ENCODE measurements at regions not wholly inside any gene's neighbourhood (a gene's known extent, or its start where the extent isn't known, plus 50 kb on each side); places are given as distances from the start of the nearest gene placed in this dataset.

DNA sequence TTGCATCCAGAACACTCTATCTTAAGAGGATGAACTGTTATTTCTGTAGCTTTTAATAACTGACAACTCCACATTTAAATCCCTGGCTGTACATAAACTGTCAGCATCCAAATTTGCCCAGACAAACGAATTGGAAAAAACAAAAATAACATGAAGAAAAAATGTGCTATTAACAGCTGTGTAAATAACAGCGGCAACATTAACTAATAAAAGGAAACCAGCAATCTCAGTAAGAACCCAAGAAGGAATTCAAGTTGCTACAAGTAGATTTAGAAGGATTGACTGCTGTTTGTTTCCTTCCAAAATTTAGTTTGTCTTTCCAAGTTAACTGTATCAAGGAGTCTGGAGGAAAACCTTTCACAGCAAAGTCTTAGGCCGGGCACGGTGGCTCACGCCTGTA is 550.6 kb upstream of the MDFIC2 start:
- ATAC-seq: no peak
- TF ChIP-seq OSR1 (CRISPR knock-in tag; IDR thresholded peaks at IDR 0.05): no peak
- TF ChIP-seq, protein P1, sequence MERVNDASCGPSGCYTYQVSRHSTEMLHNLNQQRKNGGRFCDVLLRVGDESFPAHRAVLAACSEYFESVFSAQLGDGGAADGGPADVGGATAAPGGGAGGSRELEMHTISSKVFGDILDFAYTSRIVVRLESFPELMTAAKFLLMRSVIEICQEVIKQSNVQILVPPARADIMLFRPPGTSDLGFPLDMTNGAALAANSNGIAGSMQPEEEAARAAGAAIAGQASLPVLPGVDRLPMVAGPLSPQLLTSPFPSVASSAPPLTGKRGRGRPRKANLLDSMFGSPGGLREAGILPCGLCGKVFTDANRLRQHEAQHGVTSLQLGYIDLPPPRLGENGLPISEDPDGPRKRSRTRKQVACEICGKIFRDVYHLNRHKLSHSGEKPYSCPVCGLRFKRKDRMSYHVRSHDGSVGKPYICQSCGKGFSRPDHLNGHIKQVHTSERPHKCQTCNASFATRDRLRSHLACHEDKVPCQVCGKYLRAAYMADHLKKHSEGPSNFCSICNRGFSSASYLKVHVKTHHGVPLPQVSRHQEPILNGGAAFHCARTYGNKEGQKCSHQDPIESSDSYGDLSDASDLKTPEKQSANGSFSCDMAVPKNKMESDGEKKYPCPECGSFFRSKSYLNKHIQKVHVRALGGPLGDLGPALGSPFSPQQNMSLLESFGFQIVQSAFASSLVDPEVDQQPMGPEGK (CRISPR knock-in tag; IDR thresholded peaks at IDR 0.05; ENCODE audit: borderline replicate concordance): no peak

DNA sequence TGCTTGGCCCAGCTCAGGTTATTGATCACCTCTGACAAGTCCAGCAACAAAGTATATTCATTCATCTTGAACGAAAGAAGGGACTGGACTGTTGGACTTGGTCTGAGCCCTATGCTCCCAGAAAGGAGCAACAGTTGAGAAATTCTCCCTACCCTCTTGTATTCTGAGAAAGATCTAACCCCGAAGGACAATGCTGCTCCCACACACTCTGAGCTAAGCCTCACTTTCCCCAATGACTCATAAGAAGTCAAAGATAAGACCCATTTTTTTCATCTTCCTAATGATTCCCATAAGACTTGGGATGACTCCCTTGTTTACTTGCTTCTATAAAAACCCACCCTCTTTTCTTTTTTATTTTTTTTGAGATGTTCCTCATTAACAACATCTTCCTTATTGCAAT is 549.4 kb upstream of the MDFIC2 start:
- TF ChIP-seq ZFP3 (CRISPR knock-in tag; IDR thresholded peaks at IDR 0.05): no peak
- TF ChIP-seq ZC3H10 (CRISPR knock-in tag; IDR thresholded peaks at IDR 0.05): no peak
- TF ChIP-seq ISL1 (CRISPR knock-in tag; IDR thresholded peaks at IDR 0.05): no peak
- TF ChIP-seq BACH2 (CRISPR knock-in tag; IDR thresholded peaks at IDR 0.05; ENCODE audit: borderline replicate concordance): no peak
- TF ChIP-seq ZNF70 (CRISPR knock-in tag; IDR thresholded peaks at IDR 0.05): no peak
- no peak for TF ChIP-seq ESRRG (CRISPR knock-in tag; IDR thresholded peaks at IDR 0.05)
- TF ChIP-seq, protein P2, sequence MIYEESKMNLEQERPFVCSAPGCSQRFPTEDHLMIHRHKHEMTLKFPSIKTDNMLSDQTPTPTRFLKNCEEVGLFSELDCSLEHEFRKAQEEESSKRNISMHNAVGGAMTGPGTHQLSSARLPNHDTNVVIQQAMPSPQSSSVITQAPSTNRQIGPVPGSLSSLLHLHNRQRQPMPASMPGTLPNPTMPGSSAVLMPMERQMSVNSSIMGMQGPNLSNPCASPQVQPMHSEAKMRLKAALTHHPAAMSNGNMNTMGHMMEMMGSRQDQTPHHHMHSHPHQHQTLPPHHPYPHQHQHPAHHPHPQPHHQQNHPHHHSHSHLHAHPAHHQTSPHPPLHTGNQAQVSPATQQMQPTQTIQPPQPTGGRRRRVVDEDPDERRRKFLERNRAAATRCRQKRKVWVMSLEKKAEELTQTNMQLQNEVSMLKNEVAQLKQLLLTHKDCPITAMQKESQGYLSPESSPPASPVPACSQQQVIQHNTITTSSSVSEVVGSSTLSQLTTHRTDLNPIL (CRISPR knock-in tag; IDR thresholded peaks at IDR 0.05; ENCODE audit: low read depth): no peak
- no peak for TF ChIP-seq TOX (CRISPR knock-in tag; IDR thresholded peaks at IDR 0.05; ENCODE audit: borderline replicate concordance)
- TF ChIP-seq CSDC2 (CRISPR knock-in tag; IDR thresholded peaks at IDR 0.05): no peak
- no peak for TF ChIP-seq ARNTL (CRISPR knock-in tag; IDR thresholded peaks at IDR 0.05; ENCODE audit: borderline replicate concordance, low read depth)
- TF ChIP-seq RARB (CRISPR knock-in tag; IDR thresholded peaks at IDR 0.05): no peak
- TF ChIP-seq OSR1 (CRISPR knock-in tag; IDR thresholded peaks at IDR 0.05): no peak
- TF ChIP-seq, protein P1 (CRISPR knock-in tag; IDR thresholded peaks at IDR 0.05; ENCODE audit: borderline replicate concordance): no peak
- TF ChIP-seq, protein P3, sequence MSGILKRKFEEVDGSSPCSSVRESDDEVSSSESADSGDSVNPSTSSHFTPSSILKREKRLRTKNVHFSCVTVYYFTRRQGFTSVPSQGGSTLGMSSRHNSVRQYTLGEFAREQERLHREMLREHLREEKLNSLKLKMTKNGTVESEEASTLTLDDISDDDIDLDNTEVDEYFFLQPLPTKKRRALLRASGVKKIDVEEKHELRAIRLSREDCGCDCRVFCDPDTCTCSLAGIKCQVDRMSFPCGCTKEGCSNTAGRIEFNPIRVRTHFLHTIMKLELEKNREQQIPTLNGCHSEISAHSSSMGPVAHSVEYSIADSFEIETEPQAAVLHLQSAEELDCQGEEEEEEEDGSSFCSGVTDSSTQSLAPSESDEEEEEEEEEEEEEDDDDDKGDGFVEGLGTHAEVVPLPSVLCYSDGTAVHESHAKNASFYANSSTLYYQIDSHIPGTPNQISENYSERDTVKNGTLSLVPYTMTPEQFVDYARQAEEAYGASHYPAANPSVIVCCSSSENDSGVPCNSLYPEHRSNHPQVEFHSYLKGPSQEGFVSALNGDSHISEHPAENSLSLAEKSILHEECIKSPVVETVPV (CRISPR knock-in tag; IDR thresholded peaks at IDR 0.05): no peak
- no peak for TF ChIP-seq ZNF8 (CRISPR knock-in tag; IDR thresholded peaks at IDR 0.05)
- TF ChIP-seq PPARA (CRISPR knock-in tag; IDR thresholded peaks at IDR 0.05; ENCODE audit: borderline replicate concordance): no peak
- TF ChIP-seq GLIS3 (CRISPR knock-in tag; IDR thresholded peaks at IDR 0.05): no peak
- ATAC-seq: no peak

DNA sequence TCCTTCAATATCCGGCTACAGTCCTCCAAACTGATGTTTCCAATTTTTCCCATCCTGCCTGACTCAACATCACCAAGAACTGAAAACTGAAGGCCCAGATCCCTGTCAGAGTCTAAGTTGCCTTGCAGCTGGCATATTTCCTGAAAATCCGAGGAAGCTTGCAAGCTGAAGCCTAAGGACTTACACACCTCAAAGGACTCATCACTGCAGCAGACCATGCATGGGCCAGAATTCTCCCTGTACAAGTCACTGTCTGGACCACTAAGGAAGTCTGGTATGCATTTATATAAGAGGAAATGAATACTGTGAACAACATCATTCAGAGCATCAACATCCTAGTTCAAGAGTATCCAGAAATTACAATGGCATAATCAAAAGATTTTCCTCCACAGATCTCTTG is 548.8 kb upstream of the MDFIC2 start:
- no peak; the same call in 2 of the 3 replicates for ATAC-seq
- TF ChIP-seq, protein P4, sequence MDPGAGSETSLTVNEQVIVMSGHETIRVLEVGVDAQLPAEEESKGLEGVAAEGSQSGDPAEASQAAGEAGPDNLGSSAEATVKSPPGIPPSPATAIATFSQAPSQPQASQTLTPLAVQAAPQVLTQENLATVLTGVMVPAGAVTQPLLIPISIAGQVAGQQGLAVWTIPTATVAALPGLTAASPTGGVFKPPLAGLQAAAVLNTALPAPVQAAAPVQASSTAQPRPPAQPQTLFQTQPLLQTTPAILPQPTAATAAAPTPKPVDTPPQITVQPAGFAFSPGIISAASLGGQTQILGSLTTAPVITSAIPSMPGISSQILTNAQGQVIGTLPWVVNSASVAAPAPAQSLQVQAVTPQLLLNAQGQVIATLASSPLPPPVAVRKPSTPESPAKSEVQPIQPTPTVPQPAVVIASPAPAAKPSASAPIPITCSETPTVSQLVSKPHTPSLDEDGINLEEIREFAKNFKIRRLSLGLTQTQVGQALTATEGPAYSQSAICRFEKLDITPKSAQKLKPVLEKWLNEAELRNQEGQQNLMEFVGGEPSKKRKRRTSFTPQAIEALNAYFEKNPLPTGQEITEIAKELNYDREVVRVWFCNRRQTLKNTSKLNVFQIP (CRISPR knock-in tag; IDR thresholded peaks at IDR 0.05; ENCODE audit: borderline replicate concordance, low read depth): no peak
- no peak for TF ChIP-seq ISL1 (CRISPR knock-in tag; IDR thresholded peaks at IDR 0.05)
- TF ChIP-seq TCF4 (CRISPR knock-in tag; IDR thresholded peaks at IDR 0.05; ENCODE audit: borderline replicate concordance): no peak
- TF ChIP-seq, protein P1 (CRISPR knock-in tag; IDR thresholded peaks at IDR 0.05; ENCODE audit: borderline replicate concordance): no peak
- no peak for TF ChIP-seq ZFP30 (CRISPR knock-in tag; IDR thresholded peaks at IDR 0.05)
- TF ChIP-seq RARB (CRISPR knock-in tag; IDR thresholded peaks at IDR 0.05): no peak
- TF ChIP-seq SNAI2 (CRISPR knock-in tag; IDR thresholded peaks at IDR 0.05): no peak
